ENCODE measurements at regions not wholly inside any gene's neighbourhood (a gene's known extent, or its start where the extent isn't known, plus 50 kb on each side); places are given as distances from the start of the nearest gene placed in this dataset.

GRCh38 chr5:24389968-24390367 is 254.8 kb downstream of the CDH10 start:
- no peaks in the 10 kb centered on the region for H3K36me3 ChIP-seq (ENCODE audit: control insufficient read depth, insufficient read depth, low read length)
- H3K27me3 ChIP-seq (ENCODE audit: control insufficient read depth, insufficient read depth, low read length): no peaks in the 10 kb centered on the region
- no peak overlapping the region for H3K27ac ChIP-seq (ENCODE audit: low read depth, low read length)
- H3K9ac ChIP-seq (ENCODE audit: low read length): no peak overlapping the region
- H3K9me3 ChIP-seq (ENCODE audit: control insufficient read depth, insufficient read depth, low read depth, low read length): no peaks in the 10 kb centered on the region
- no peaks in the 10 kb centered on the region for H3K4me1 ChIP-seq (ENCODE audit: control insufficient read depth, insufficient read depth, low read length)
- no peak overlapping the region for H3K4me3 ChIP-seq (ENCODE audit: low read depth, low read length)

GRCh38 chr5:24391816-24392215 is 253.0 kb downstream of the CDH10 start:
- Histone ChIP-seq H3K27ac (ENCODE audit: low read depth, low read length) (no peak overlapping the region), H3K4me1 (ENCODE audit: control insufficient read depth, insufficient read depth, low read length) (no peaks in the 10 kb centered on the region), H3K4me3 (ENCODE audit: low read depth, low read length) (no peak overlapping the region), H3K9me3 (ENCODE audit: control insufficient read depth, insufficient read depth, low read depth, low read length) (no peaks in the 10 kb centered on the region), H3K36me3 (ENCODE audit: control insufficient read depth, insufficient read depth, low read length) (no peaks in the 10 kb centered on the region), H3K27me3 (ENCODE audit: control insufficient read depth, insufficient read depth, low read length) (no peaks in the 10 kb centered on the region), H3K9ac (ENCODE audit: low read length) (no peak overlapping the region)

- Histone ChIP-seq H3K27ac (ENCODE audit: low read depth, low read length) (no peak overlapping the region), H3K4me3 (ENCODE audit: low read depth, low read length) (no peak overlapping the region), H3K36me3 (ENCODE audit: control insufficient read depth, insufficient read depth, low read length) (no peaks in the 10 kb centered on the region), H3K27me3 (ENCODE audit: control insufficient read depth, insufficient read depth, low read length) (no peaks in the 10 kb centered on the region), H3K9me3 (ENCODE audit: control insufficient read depth, insufficient read depth, low read depth, low read length) (peaks cover 12% of the 10 kb centered on the region), H3K9ac (ENCODE audit: low read length) (peak overlapping the region; percentile 63), H3K4me1 (ENCODE audit: control insufficient read depth, insufficient read depth, low read length) (no peaks in the 10 kb centered on the region)
These were observed 247.2 kb downstream of the CDH10 start for GRCh38 chr5:24397601-24398000.

- H3K27me3 ChIP-seq (ENCODE audit: control insufficient read depth, insufficient read depth, low read length): no peaks in the 10 kb centered on the region
- H3K4me1 ChIP-seq (ENCODE audit: control insufficient read depth, insufficient read depth, low read length): no peaks in the 10 kb centered on the region
- peaks cover 12% of the 10 kb centered on the region for H3K9me3 ChIP-seq (ENCODE audit: control insufficient read depth, insufficient read depth, low read depth, low read length)
- H3K9ac ChIP-seq (ENCODE audit: low read length): no peak overlapping the region
- no peaks in the 10 kb centered on the region for H3K36me3 ChIP-seq (ENCODE audit: control insufficient read depth, insufficient read depth, low read length)
- H3K27ac ChIP-seq (ENCODE audit: low read depth, low read length): no peak overlapping the region
- no peak overlapping the region for H3K4me3 ChIP-seq (ENCODE audit: low read depth, low read length)
These were observed 243.0 kb downstream of the CDH10 start for GRCh38 chr5:24401773-24402172.

DNA sequence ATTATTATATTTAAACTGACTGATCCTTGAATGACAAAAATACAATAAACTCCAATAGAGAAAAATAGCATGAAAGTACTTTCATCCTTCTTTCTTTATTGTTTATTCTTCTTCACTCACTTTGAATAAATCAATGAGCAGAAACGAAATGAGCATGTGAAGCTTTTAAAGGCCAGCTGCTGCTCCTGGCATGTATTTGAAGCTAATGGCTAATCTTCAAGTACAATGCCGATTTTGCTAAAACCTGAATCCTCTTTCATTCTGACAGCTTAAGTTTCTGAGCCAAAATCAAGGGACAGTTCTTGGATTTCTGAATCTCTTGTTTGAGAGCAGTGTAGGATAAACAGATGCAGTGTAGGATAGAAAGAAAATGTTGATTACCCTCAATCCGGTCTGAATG is 237.3 kb downstream of the CDH10 start:
- H3K36me3 ChIP-seq (ENCODE audit: control insufficient read depth, insufficient read depth, low read length): no peaks in the 10 kb centered on the region
- no peaks in the 10 kb centered on the region for H3K9me3 ChIP-seq (ENCODE audit: control insufficient read depth, insufficient read depth, low read depth, low read length)
- no peaks in the 10 kb centered on the region for H3K27me3 ChIP-seq (ENCODE audit: control insufficient read depth, insufficient read depth, low read length)
- no peaks in the 10 kb centered on the region for H3K4me1 ChIP-seq (ENCODE audit: control insufficient read depth, insufficient read depth, low read length)
- H3K4me3 ChIP-seq (ENCODE audit: low read depth, low read length): no peak overlapping the region
- H3K27ac ChIP-seq (ENCODE audit: low read depth, low read length): no peak overlapping the region
- H3K9ac ChIP-seq (ENCODE audit: low read length): no peak overlapping the region

GRCh38 chr5:24428345-24428744 is 216.4 kb downstream of the CDH10 start:
- Histone ChIP-seq H3K27me3 (ENCODE audit: control insufficient read depth, insufficient read depth, low read length) (no peaks in the 10 kb centered on the region), H3K36me3 (ENCODE audit: control insufficient read depth, insufficient read depth, low read length) (no peaks in the 10 kb centered on the region), H3K4me1 (ENCODE audit: control insufficient read depth, insufficient read depth, low read length) (no peaks in the 10 kb centered on the region), H3K27ac (ENCODE audit: low read depth, low read length) (no peak overlapping the region), H3K9me3 (ENCODE audit: control insufficient read depth, insufficient read depth, low read depth, low read length) (no peaks in the 10 kb centered on the region), H3K4me3 (ENCODE audit: low read depth, low read length) (no peak overlapping the region), H3K9ac (ENCODE audit: low read length) (no peak overlapping the region)

GRCh38 chr5:24433555-24433954 is 211.2 kb downstream of the CDH10 start:
- Histone ChIP-seq H3K9me3 (ENCODE audit: control insufficient read depth, insufficient read depth, low read depth, low read length) (no peaks in the 10 kb centered on the region), H3K4me1 (ENCODE audit: control insufficient read depth, insufficient read depth, low read length) (no peaks in the 10 kb centered on the region)

More at GRCh38 chr5:24433555-24433954, 211.2 kb downstream of the CDH10 start:
- no peak overlapping the region for H3K27ac ChIP-seq (ENCODE audit: low read depth, low read length)
- no peaks in the 10 kb centered on the region for H3K36me3 ChIP-seq (ENCODE audit: control insufficient read depth, insufficient read depth, low read length)
- no peak overlapping the region for H3K9ac ChIP-seq (ENCODE audit: low read length)
- no peak overlapping the region for H3K4me3 ChIP-seq (ENCODE audit: low read depth, low read length)
- H3K27me3 ChIP-seq (ENCODE audit: control insufficient read depth, insufficient read depth, low read length): no peaks in the 10 kb centered on the region
